ENCODE measurements at regions not wholly inside any gene's neighbourhood (a gene's known extent, or its start where the extent isn't known, plus 50 kb on each side); places are given as distances from the start of the nearest gene placed in this dataset.

- TF ChIP-seq CTCF (IDR thresholded peaks at IDR 0.05) (no peak), POLR2A (IDR thresholded peaks at IDR 0.05) (no peak)
Measured at GRCh38 chr2:53442093-53442492, 325.5 kb upstream of the CHAC2 start.

Measured in right lobe of liver (tissue), 4 donors.